ENCODE measurements at regions not wholly inside any gene's neighbourhood (a gene's known extent, or its start where the extent isn't known, plus 50 kb on each side); places are given as distances from the start of the nearest gene placed in this dataset.

DNA sequence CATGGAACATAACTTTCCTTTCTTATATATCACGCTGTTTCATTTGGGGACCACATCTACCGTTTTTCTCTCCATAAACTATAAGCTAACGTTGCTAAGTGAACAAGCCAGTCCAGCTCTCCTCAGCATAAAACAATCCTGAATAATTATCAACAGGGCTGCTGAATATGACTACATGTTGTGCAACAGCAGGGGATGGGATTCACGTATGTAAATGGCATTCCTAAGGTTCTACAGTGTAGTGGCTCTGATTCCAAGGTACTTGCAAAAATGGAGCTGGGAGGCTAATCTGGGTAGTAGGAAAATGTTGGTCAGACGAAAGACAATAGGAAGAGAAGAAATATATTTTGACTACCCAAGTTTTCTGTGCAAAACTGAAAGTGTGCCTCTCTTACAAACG is 262.8 kb downstream of the RWDD3 start:
- TF ChIP-seq, protein P1, sequence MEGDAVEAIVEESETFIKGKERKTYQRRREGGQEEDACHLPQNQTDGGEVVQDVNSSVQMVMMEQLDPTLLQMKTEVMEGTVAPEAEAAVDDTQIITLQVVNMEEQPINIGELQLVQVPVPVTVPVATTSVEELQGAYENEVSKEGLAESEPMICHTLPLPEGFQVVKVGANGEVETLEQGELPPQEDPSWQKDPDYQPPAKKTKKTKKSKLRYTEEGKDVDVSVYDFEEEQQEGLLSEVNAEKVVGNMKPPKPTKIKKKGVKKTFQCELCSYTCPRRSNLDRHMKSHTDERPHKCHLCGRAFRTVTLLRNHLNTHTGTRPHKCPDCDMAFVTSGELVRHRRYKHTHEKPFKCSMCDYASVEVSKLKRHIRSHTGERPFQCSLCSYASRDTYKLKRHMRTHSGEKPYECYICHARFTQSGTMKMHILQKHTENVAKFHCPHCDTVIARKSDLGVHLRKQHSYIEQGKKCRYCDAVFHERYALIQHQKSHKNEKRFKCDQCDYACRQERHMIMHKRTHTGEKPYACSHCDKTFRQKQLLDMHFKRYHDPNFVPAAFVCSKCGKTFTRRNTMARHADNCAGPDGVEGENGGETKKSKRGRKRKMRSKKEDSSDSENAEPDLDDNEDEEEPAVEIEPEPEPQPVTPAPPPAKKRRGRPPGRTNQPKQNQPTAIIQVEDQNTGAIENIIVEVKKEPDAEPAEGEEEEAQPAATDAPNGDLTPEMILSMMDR (conservative IDR thresholded peaks at IDR 0.05) = no peak
- no peak for TF ChIP-seq EZH2 (IDR thresholded peaks at IDR 0.05; ENCODE audit: low read depth)

All from PC-9 (cell line).